HCT116 (cell line): ENCODE measurements at regions not wholly inside any gene's neighbourhood (a gene's known extent, or its start where the extent isn't known, plus 50 kb on each side); places are given as distances from the start of the nearest gene placed in this dataset.
"Not testable (repeated sequence)": the region's sequence is repeated elsewhere in the genome, so short reads cannot be mapped to it uniquely, and the experiment has no call there.

Experiments
- ATAC-seq: fragments of 200-7000 bp; cut with Tn5 transposase; 2 replicates; pipeline ENCODE4 v1.9.1; 2020; ENCODE audit warnings: mild to moderate bottlenecking, moderate library complexity
- BruUV-seq: library from RNA; stranded (reverse); fragments of 400-500 nt; replicated peaks from 2 replicates; lab custom pipeline; 2021; lab: Mats Ljungman, UMichigan
- CTCF ChIA-PET: fragments of 300-600 bp; sonication (Branson Sonifier 250); formaldehyde crosslinking; loops from one replicate; lab custom pipeline; 2021; ENCODE audit warnings: antibody characterized with exemption; lab: Charles Lee
- POLR2A ChIA-PET: fragments of 300-600, 350-600 bp; sonication (Branson Sonifier 250); formaldehyde crosslinking; loops from one replicate; lab custom pipeline; 2021; ENCODE audit warnings: antibody characterized with exemption; lab: Charles Lee
- RAD21 ChIA-PET, 2 experiments: fragments of 300-600 bp; sonication (Branson Sonifier 250); formaldehyde crosslinking; loops; one replicate each; lab custom pipeline; 2023; ENCODE audit warnings: low total read pairs in 2 of 2; ENCODE audit not compliant: uncharacterized antibody in 2 of 2, unreplicated experiment in 2 of 2, low non-redundant PET in 1 of 2; lab: Charles Lee
- DNase-seq: peaks from one replicate; pipeline ENCODE4 v3.0.0-alpha.2; 2010; ENCODE audit warnings: low read depth, low spot score
- H2AFZ ChIP-seq: fragments of 200-600 bp; shearing (Covaris generic), sonication (generic); 2 replicates; pipeline ENCODE4 v1.6.1; 2017; ENCODE audit warnings: low read depth, mixed run types, mixed read lengths, antibody characterized with exemption, low read length; ENCODE audit not compliant: poor library complexity, severe bottlenecking
- H3K27ac ChIP-seq: 2 replicates; pipeline ENCODE4 v1.5.1; 2012; ENCODE audit warnings: low read depth, low read length
- H3K27me3 ChIP-seq: fragments of 200-600 bp; sonication (generic); 2 replicates; pipeline ENCODE4 v1.6.1; 2016; ENCODE audit warnings: mixed run types, low read length, mixed read lengths; ENCODE audit not compliant: insufficient read depth
- H3K36me3 ChIP-seq, 2 experiments: fragments of 200-500 bp in 1 of 2; fragments of 200-600 bp in 1 of 2; sonication (Bioruptor generic) in 1 of 2; sonication (generic) in 1 of 2; 2 replicates each; pipeline versions ENCODE4 v1.5.1 to v1.6.1; 2014 to 2016; ENCODE audit warnings: low read length in 2 of 2, inconsistent platforms in 1 of 2, mixed read lengths in 1 of 2, mixed run types in 1 of 2; ENCODE audit not compliant: insufficient read depth in 2 of 2, control insufficient read depth in 1 of 2
- H3K4me1 ChIP-seq, 2 experiments: fragments of 200-600 bp in 1 of 2; sonication (generic) in 1 of 2; 2 replicates each; pipeline versions ENCODE4 v1.5.1 to v1.6.1; 2012 to 2017; ENCODE audit warnings: low read length in 2 of 2, inconsistent platforms in 1 of 2, mild to moderate bottlenecking in 1 of 2, mixed read lengths in 1 of 2, mixed run types in 1 of 2, moderate library complexity in 1 of 2; ENCODE audit not compliant: insufficient read depth in 2 of 2, control insufficient read depth in 1 of 2
- H3K4me2 ChIP-seq: fragments of 200-600 bp; sonication (generic); 2 replicates; pipeline ENCODE4 v1.6.1; 2017; ENCODE audit warnings: mixed run types, low read length, mixed read lengths
- H3K4me3 ChIP-seq, 2 experiments: fragments of 200-600 bp in 1 of 2; sonication (generic) in 1 of 2; replicated peaks in 1 of 2; 2 replicates each; pipeline ENCODE4 v1.5.1; 2011 to 2016; ENCODE audit warnings: low read length in 2 of 2, control low read depth in 1 of 2, low read depth in 1 of 2, mild to moderate bottlenecking in 1 of 2, mixed read lengths in 1 of 2, mixed run types in 1 of 2
- H3K79me2 ChIP-seq: fragments of 200-600 bp; sonication (generic); 2 replicates; pipeline ENCODE4 v1.6.1; 2017; ENCODE audit warnings: mild to moderate bottlenecking, mixed run types, low read length, moderate library complexity, mixed read lengths; ENCODE audit not compliant: insufficient read depth
- H3K9ac ChIP-seq: fragments of 200-600 bp; sonication (generic); 2 replicates; pipeline ENCODE4 v1.6.1; 2016; ENCODE audit warnings: low read length, mixed read lengths
- H3K9me2 ChIP-seq: fragments of 200-600 bp; sonication (generic), shearing (Covaris generic); 2 replicates; pipeline ENCODE4 v1.6.1; 2017; ENCODE audit warnings: mixed run types, mild to moderate bottlenecking, moderate library complexity; ENCODE audit not compliant: insufficient read depth
- H3K9me3 ChIP-seq, 2 experiments: fragments of 200-500 bp in 1 of 2; fragments of 200-600 bp in 1 of 2; sonication (Bioruptor generic) in 1 of 2; sonication (generic) in 1 of 2; 2 replicates each; pipeline ENCODE4 v1.6.1; 2014 to 2017; ENCODE audit warnings: low read length in 2 of 2, mixed read lengths in 2 of 2, inconsistent platforms in 1 of 2, low read depth in 1 of 2, mild to moderate bottlenecking in 1 of 2, mixed run types in 1 of 2, moderate library complexity in 1 of 2; ENCODE audit not compliant: control insufficient read depth in 1 of 2, insufficient read depth in 1 of 2
- H4K20me1 ChIP-seq: fragments of 200-600 bp; sonication (generic), shearing (Covaris generic); 2 replicates; pipeline ENCODE4 v1.6.1; 2017; ENCODE audit warnings: mixed run types, mild to moderate bottlenecking, moderate library complexity; ENCODE audit not compliant: insufficient read depth
- CEBPB ChIP-seq: IDR thresholded peaks from 2 replicates; pipeline ENCODE4 v1.6.1; 2012; ENCODE audit warnings: low read depth
- EGR1 ChIP-seq: IDR thresholded peaks from 2 replicates; pipeline ENCODE4 v1.6.1; 2012; ENCODE audit warnings: low read depth
- ELF1 ChIP-seq: IDR thresholded peaks from 2 replicates; pipeline ENCODE4 v1.6.1; 2012; ENCODE audit warnings: low read depth, borderline replicate concordance
- EZH2 ChIP-seq: fragments of 200-600 bp; sonication (generic); IDR thresholded peaks from 2 replicates; pipeline ENCODE4 v1.6.1; 2017; ENCODE audit warnings: antibody characterized with exemption, mixed run types
- EZH2phosphoT487 ChIP-seq: fragments of 200-600 bp; IDR thresholded peaks from 2 replicates; pipeline ENCODE4 v1.6.1; 2018; ENCODE audit warnings: antibody characterized with exemption, borderline replicate concordance
- FOSL1 ChIP-seq: IDR thresholded peaks from 2 replicates; pipeline ENCODE4 v1.6.1; 2012; ENCODE audit warnings: low read depth
- MAX ChIP-seq: IDR thresholded peaks from 2 replicates; pipeline ENCODE4 v1.6.1; 2012
- POLR2A ChIP-seq: IDR thresholded peaks from 2 replicates; pipeline ENCODE4 v1.7.0; 2011; ENCODE audit warnings: borderline replicate concordance; ENCODE audit not compliant: insufficient read depth, insufficient read length; ENCODE audit errors: extremely low read depth
- POLR2AphosphoS5 ChIP-seq: IDR thresholded peaks from 2 replicates; pipeline ENCODE4 v1.6.1; 2011; ENCODE audit warnings: mild to moderate bottlenecking, low read depth, low read length, moderate library complexity
- RAD21 ChIP-seq: IDR thresholded peaks from 2 replicates; pipeline ENCODE4 v1.6.1; 2012; ENCODE audit warnings: low read depth, mild to moderate bottlenecking
- SIN3A ChIP-seq: IDR thresholded peaks from 2 replicates; pipeline ENCODE4 v1.6.1; 2012; ENCODE audit warnings: low read depth
- SP1 ChIP-seq: IDR thresholded peaks from 2 replicates; pipeline ENCODE4 v1.6.1; 2012; ENCODE audit warnings: low read depth
- TCF7L2 ChIP-seq: IDR thresholded peaks from 2 replicates; pipeline ENCODE4 v1.7.0; 2011; ENCODE audit warnings: borderline replicate concordance, inconsistent platforms; ENCODE audit not compliant: insufficient read depth, insufficient read length; ENCODE audit errors: extremely low read depth
- YY1 ChIP-seq: IDR thresholded peaks from 2 replicates; pipeline ENCODE4 v1.6.1; 2011; ENCODE audit warnings: low read length, low read depth, moderate library complexity, mild to moderate bottlenecking; ENCODE audit not compliant: insufficient replicate concordance; ENCODE audit errors: extremely low read depth
- ZFX ChIP-seq: fragments of 450-650 bp; IDR thresholded peaks from 2 replicates; pipeline ENCODE4 v1.6.1; 2017
- ZNF274 ChIP-seq: fragments of 200-500 bp; sonication (Bioruptor generic); IDR thresholded peaks from 2 replicates; pipeline ENCODE4 v1.6.1; 2014; ENCODE audit warnings: mild to moderate bottlenecking, low read depth, low read length, inconsistent platforms
- intact Hi-C: fragments of 100-400 bp; cut with micrococcal nuclease; formaldehyde crosslinking; loops from 2 replicates; pipeline ENCODE4 v1.10.0; 2022
- TF ChIP-seq, protein P1 (sequence below): IDR thresholded peaks from 2 replicates; pipeline ENCODE4 v1.6.1; 2011; ENCODE audit warnings: mild to moderate bottlenecking, low read length, moderate library complexity; ENCODE audit not compliant: insufficient replicate concordance; ENCODE audit errors: extremely low read depth
- TF ChIP-seq, protein P2 (sequence below), 3 experiments: fragments of 200-600 bp in 1 of 3; sonication (generic) in 1 of 3; IDR thresholded peaks in 2 of 3; conservative IDR thresholded peaks in 1 of 3; 2 replicates each; pipeline ENCODE4 v1.5.1; 2012 to 2017; ENCODE audit warnings: low read depth in 2 of 3, low read length in 2 of 3, antibody characterized with exemption in 1 of 3, borderline replicate concordance in 1 of 3, control low read depth in 1 of 3, mild to moderate bottlenecking in 1 of 3, mixed read lengths in 1 of 3, mixed run types in 1 of 3, moderate library complexity in 1 of 3; ENCODE audit not compliant: insufficient read depth in 1 of 3

DNA sequence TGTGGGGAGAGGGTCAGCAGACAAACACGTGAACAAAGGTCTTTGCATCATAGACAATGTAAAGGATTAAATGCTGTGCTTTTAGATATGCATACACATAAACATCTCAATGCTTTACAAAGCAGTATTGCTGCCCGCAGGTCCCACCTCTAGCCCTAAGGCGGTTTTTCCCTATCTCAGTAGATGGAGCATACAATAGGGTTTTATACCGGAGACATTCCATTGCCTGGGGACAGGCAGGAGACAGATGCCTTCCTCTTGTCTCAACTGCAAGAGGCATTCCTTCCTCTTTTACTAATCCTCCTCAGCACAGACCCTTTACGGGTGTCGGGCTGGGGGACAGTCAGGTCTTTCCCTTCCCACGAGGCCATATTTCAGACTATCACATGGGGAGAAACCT, 279.5 kb downstream of the AKAIN1 start:
- ATAC-seq, H4K20me1 ChIP-seq, H3K9me2 ChIP-seq, H3K4me3 ChIP-seq, H3K79me2 ChIP-seq, H3K4me1 ChIP-seq, DNase-seq, CTCF ChIA-PET, BruUV-seq, H3K27ac ChIP-seq, POLR2A ChIA-PET, H2AFZ ChIP-seq, H3K4me2 ChIP-seq, H3K9ac ChIP-seq, H3K36me3 ChIP-seq, RAD21 ChIA-PET, H3K27me3 ChIP-seq: not testable (repeated sequence)
- intact Hi-C loops = loop anchor here (2.0 kb wide), 1 partner anchor 17 kb away; no protein-coding TSS in a partner anchor
- peaks cover 7 to 26% of the 10 kb centered on the region in 2 experiments; a peak in 3 of 4 replicates for H3K9me3 ChIP-seq

- H3K36me3 ChIP-seq = no peaks in the 10 kb centered on the region
- no peak overlapping the region for H3K4me2 ChIP-seq
- no peaks in the 10 kb centered on the region for H3K9me2 ChIP-seq
- no peak overlapping the region for H3K9ac ChIP-seq
- intact Hi-C loops = no loop called here
- no peaks in the 10 kb centered on the region for H4K20me1 ChIP-seq
- no peak for DNase-seq
- no peaks in the 10 kb centered on the region for H3K4me1 ChIP-seq
- TF ChIP-seq CEBPB = no peak
- TF ChIP-seq FOSL1 = no peak
- TF ChIP-seq SP1 = no peak
- TF ChIP-seq ZNF274 = no peak
- TF ChIP-seq ZFX = no peak
- no peak for TF ChIP-seq TCF7L2
- no peak for TF ChIP-seq POLR2A
- TF ChIP-seq MAX = no peak
- TF ChIP-seq RAD21 = no peak
- no peak for TF ChIP-seq ELF1
- TF ChIP-seq EGR1 = no peak
- no peak for TF ChIP-seq SIN3A
- TF ChIP-seq EZH2 = no peak
- no peak for TF ChIP-seq EZH2phosphoT487
- TF ChIP-seq, protein P1, sequence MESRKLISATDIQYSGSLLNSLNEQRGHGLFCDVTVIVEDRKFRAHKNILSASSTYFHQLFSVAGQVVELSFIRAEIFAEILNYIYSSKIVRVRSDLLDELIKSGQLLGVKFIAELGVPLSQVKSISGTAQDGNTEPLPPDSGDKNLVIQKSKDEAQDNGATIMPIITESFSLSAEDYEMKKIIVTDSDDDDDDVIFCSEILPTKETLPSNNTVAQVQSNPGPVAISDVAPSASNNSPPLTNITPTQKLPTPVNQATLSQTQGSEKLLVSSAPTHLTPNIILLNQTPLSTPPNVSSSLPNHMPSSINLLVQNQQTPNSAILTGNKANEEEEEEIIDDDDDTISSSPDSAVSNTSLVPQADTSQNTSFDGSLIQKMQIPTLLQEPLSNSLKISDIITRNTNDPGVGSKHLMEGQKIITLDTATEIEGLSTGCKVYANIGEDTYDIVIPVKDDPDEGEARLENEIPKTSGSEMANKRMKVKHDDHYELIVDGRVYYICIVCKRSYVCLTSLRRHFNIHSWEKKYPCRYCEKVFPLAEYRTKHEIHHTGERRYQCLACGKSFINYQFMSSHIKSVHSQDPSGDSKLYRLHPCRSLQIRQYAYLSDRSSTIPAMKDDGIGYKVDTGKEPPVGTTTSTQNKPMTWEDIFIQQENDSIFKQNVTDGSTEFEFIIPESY = no peak
- TF ChIP-seq, protein P2, sequence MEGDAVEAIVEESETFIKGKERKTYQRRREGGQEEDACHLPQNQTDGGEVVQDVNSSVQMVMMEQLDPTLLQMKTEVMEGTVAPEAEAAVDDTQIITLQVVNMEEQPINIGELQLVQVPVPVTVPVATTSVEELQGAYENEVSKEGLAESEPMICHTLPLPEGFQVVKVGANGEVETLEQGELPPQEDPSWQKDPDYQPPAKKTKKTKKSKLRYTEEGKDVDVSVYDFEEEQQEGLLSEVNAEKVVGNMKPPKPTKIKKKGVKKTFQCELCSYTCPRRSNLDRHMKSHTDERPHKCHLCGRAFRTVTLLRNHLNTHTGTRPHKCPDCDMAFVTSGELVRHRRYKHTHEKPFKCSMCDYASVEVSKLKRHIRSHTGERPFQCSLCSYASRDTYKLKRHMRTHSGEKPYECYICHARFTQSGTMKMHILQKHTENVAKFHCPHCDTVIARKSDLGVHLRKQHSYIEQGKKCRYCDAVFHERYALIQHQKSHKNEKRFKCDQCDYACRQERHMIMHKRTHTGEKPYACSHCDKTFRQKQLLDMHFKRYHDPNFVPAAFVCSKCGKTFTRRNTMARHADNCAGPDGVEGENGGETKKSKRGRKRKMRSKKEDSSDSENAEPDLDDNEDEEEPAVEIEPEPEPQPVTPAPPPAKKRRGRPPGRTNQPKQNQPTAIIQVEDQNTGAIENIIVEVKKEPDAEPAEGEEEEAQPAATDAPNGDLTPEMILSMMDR (IDR thresholded peaks at IDR 0.05 in 2 of 3, conservative IDR thresholded peaks at IDR 0.05 in 1 of 3; ENCODE audit: borderline replicate concordance in 1 of 3, insufficient read depth in 1 of 3, low read depth in 2 of 3, low read length in 2 of 3) = no peak
- TF ChIP-seq YY1 = no peak
- no peak for TF ChIP-seq POLR2AphosphoS5
- TF ChIP-seq, all 23 proteins: peak for 0
- Histone ChIP-seq H3K79me2 (no peaks in the 10 kb centered on the region), H3K4me3 (no peak overlapping the region), H3K27ac (no peak overlapping the region), H3K27me3 (no peaks in the 10 kb centered on the region), H3K9me3 (peaks cover 10 to 21% of the 10 kb centered on the region in 2 experiments; a peak in 2 of 4 replicates), H2AFZ (no peak overlapping the region)
- ChIA-PET POLR2A (no interaction called here), RAD21 (no interaction called here), CTCF (no interaction called here)
- ATAC-seq = no peak
- no TSS peak for BruUV-seq
Observed at GRCh38 chr18:4908328-4908727, 288.7 kb downstream of the AKAIN1 start.
